LNCaP clone FGC (cell line): ENCODE measurements at regions not wholly inside any gene's neighbourhood (a gene's known extent, or its start where the extent isn't known, plus 50 kb on each side); places are given as distances from the start of the nearest gene placed in this dataset.

Experiments
- DNase-seq: peaks from one replicate; pipeline ENCODE4 v3.0.0-alpha.2; 2011; ENCODE audit warnings: low read depth
- H3K4me3 ChIP-seq: 2 replicates; pipeline ENCODE4 v1.5.1; 2011; ENCODE audit warnings: mild to moderate bottlenecking, low read depth, low read length, control low read depth
- TF ChIP-seq, protein P1 (sequence below): IDR thresholded peaks from 2 replicates; pipeline ENCODE4 v1.5.1; 2012; ENCODE audit warnings: mild to moderate bottlenecking; ENCODE audit not compliant: control insufficient read depth, insufficient read depth; ENCODE audit errors: extremely low read depth

DNA sequence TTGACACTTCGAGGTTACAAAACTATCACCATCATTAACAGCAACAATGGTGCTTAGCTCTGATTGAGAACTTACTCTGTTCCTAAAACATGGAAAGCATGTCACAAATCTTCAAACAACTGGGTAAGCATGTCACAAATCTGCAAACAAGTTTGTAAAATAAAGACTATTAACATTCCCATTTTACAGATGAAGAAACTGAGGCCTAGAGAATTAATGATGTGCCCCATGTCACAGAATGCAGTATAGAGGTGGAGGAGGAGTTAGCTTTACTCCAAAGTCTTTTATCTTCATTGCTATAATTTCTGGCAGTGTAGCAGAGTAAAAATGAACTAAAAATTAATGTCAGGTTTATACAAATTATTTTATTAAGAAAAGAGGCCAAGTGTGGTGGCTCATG is 73.4 kb downstream of the NR2F2 start:
- no peak for DNase-seq
- TF ChIP-seq, protein P1, sequence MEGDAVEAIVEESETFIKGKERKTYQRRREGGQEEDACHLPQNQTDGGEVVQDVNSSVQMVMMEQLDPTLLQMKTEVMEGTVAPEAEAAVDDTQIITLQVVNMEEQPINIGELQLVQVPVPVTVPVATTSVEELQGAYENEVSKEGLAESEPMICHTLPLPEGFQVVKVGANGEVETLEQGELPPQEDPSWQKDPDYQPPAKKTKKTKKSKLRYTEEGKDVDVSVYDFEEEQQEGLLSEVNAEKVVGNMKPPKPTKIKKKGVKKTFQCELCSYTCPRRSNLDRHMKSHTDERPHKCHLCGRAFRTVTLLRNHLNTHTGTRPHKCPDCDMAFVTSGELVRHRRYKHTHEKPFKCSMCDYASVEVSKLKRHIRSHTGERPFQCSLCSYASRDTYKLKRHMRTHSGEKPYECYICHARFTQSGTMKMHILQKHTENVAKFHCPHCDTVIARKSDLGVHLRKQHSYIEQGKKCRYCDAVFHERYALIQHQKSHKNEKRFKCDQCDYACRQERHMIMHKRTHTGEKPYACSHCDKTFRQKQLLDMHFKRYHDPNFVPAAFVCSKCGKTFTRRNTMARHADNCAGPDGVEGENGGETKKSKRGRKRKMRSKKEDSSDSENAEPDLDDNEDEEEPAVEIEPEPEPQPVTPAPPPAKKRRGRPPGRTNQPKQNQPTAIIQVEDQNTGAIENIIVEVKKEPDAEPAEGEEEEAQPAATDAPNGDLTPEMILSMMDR: no peak
- no peak overlapping the region for H3K4me3 ChIP-seq

GRCh38 chr15:96404560-96404959 is 74.1 kb downstream of the NR2F2 start:
- no peak for DNase-seq
- TF ChIP-seq, protein P1: no peak

GRCh38 chr15:96406291-96406690 is 75.8 kb downstream of the NR2F2 start:
- H3K4me3 ChIP-seq: no peak overlapping the region
- DNase-seq: no peak
- TF ChIP-seq, protein P1: no peak

More at GRCh38 chr15:96404560-96404959, 74.1 kb downstream of the NR2F2 start:
- no peak overlapping the region for H3K4me3 ChIP-seq

DNA sequence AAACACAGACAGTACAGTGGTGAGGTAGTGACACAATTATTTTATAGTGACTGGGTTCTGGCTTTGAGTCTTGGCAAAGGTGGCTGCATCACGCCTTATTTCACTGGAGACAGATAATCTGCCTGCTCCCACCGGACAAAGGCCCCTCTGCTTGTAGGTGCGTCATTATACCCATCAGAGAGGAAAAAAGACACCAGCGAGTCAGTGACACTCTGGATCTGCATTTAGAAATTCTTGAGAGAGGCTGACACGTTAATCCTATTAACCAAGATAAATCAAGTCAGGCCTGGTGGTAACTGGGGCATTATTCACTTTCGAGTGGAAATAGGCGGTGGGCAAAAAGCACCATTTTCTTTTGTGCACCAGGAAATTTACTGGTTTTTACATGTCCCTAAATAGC is 76.2 kb downstream of the NR2F2 start:
- TF ChIP-seq, protein P1: no peak
- DNase-seq: no peak
- no peak overlapping the region for H3K4me3 ChIP-seq

DNA sequence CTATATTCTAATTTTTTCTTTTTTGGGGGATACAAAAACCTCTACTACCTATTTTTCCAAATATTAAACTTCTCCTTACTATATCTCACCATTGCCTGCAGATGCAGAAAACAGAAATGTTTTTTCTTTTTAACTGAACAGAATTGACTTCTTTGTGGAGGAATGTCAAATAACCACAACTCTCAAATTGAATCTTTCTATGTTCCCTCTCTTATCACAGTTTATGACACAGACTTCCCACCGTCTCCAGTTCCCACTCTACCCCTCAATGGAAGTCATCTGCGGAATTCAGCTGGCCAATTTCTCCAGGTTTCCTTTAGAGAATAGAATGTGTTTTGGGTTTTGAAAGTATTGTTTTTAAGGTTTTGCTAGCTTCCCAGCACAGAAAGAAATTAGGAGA is 77.0 kb downstream of the NR2F2 start:
- H3K4me3 ChIP-seq: no peak overlapping the region
- DNase-seq: no peak
- TF ChIP-seq, protein P1: no peak

GRCh38 chr15:96408591-96409183 is 78.2 kb downstream of the NR2F2 start:
- TF ChIP-seq, protein P1: no peak
- no peak for DNase-seq
- H3K4me3 ChIP-seq: no peak overlapping the region

- TF ChIP-seq, protein P1: no peak
- DNase-seq: no peak
- no peak overlapping the region for H3K4me3 ChIP-seq
These were observed 79.0 kb downstream of the NR2F2 start for GRCh38 chr15:96409215-96410138.
